Smooth muscle cell (in vitro differentiated cells): ENCODE measurements at regions not wholly inside any gene's neighbourhood (a gene's known extent, or its start where the extent isn't known, plus 50 kb on each side); places are given as distances from the start of the nearest gene placed in this dataset.

Source experiments
- DNase-seq: peaks from one replicate; lab custom pipeline; 2025; ENCODE audit not compliant: unreplicated experiment; lab: John Stamatoyannopoulos, UW
- H2AFZ ChIP-seq: fragments of 200-600 bp; sonication (generic); 2 replicates; pipeline ENCODE4 v1.6.0; 2016; ENCODE audit warnings: antibody characterized with exemption, low read depth, mild to moderate bottlenecking
- H3F3A ChIP-seq: fragments of 200-600 bp; sonication (generic); 2 replicates; pipeline ENCODE4 v1.6.0; 2017; ENCODE audit warnings: antibody characterized with exemption, low read depth
- H3K27ac ChIP-seq: fragments of 200-600 bp; sonication (generic); 2 replicates; pipeline ENCODE4 v1.5.1; 2016; ENCODE audit warnings: low read depth, mild to moderate bottlenecking
- H3K27me3 ChIP-seq: fragments of 200-600 bp; sonication (generic); 2 replicates; pipeline ENCODE4 v1.6.1; 2016; ENCODE audit warnings: low read depth, mild to moderate bottlenecking
- H3K36me3 ChIP-seq: fragments of 200-600 bp; sonication (generic); 2 replicates; pipeline ENCODE4 v1.5.1; 2016; ENCODE audit warnings: low read depth
- H3K4me1 ChIP-seq: fragments of 200-600 bp; sonication (generic); 2 replicates; pipeline ENCODE4 v1.5.1; 2016; ENCODE audit warnings: low read depth
- H3K4me2 ChIP-seq: fragments of 200-600 bp; sonication (generic); 2 replicates; pipeline ENCODE4 v1.6.0; 2016; ENCODE audit warnings: mild to moderate bottlenecking
- H3K4me3 ChIP-seq: fragments of 200-600 bp; sonication (generic); 2 replicates; pipeline ENCODE4 v1.5.1; 2016; ENCODE audit warnings: mild to moderate bottlenecking
- H3K79me2 ChIP-seq: fragments of 200-600 bp; sonication (generic); 2 replicates; pipeline ENCODE4 v1.6.0; 2016; ENCODE audit warnings: low read depth, mild to moderate bottlenecking
- H3K9ac ChIP-seq: fragments of 200-600 bp; sonication (generic); 2 replicates; pipeline ENCODE4 v1.6.0; 2016; ENCODE audit warnings: low read depth
- H3K9me3 ChIP-seq: fragments of 200-600 bp; sonication (generic); replicated peaks from 2 replicates; pipeline ENCODE4 v1.5.1; 2016; ENCODE audit warnings: low read depth
- H4K20me1 ChIP-seq: fragments of 200-600 bp; sonication (generic); 2 replicates; pipeline ENCODE4 v1.6.0; 2016; ENCODE audit warnings: low read depth
- CTCF ChIP-seq: fragments of 200-600 bp; sonication (generic); IDR thresholded peaks from 2 replicates; pipeline ENCODE4 v1.5.1; 2017; ENCODE audit warnings: borderline replicate concordance, mild to moderate bottlenecking, antibody characterized with exemption; ENCODE audit not compliant: insufficient read depth, poor library complexity, severe bottlenecking
- WGBS: methylation state at CpG from one replicate; pipeline ENCODE4 v1.1.7; 2016; ENCODE audit warnings: low lambda C conversion rate; 5-methylcytosine and 5-hydroxymethylcytosine counted together

GRCh38 chr3:159910991-159911663 lies 77.5 kb upstream of the IL12A start:
- DNase-seq, result no peak
- Histone ChIP-seq H3K36me3 (no peaks in the 10 kb centered on the region), H3K79me2 (no peaks in the 10 kb centered on the region), H4K20me1 (no peaks in the 10 kb centered on the region), H3K9ac (no peak overlapping the region), H3K27ac (no peak overlapping the region), H3K27me3 (no peaks in the 10 kb centered on the region), H3F3A (no peaks in the 10 kb centered on the region), H3K4me1 (no peaks in the 10 kb centered on the region), H3K4me2 (no peak overlapping the region), H2AFZ (no peak overlapping the region), H3K9me3 (no peaks in the 10 kb centered on the region), H3K4me3 (no peak overlapping the region)
- TF ChIP-seq CTCF, result no peak
- 94% methylated on average over 7 of the region's 7 CpGs for WGBS

GRCh38 chr3:159911664-159912037 lies 77.0 kb upstream of the IL12A start:
- no peaks in the 10 kb centered on the region for H3K9me3 ChIP-seq
- H3K9ac ChIP-seq, result no peak overlapping the region
- no peak overlapping the region for H2AFZ ChIP-seq
- no peak overlapping the region for H3K4me2 ChIP-seq
- WGBS, result 93% methylated on average over 2 of the region's 2 CpGs
- no peaks in the 10 kb centered on the region for H3K4me1 ChIP-seq
- no peaks in the 10 kb centered on the region for H3K36me3 ChIP-seq
- no peak for TF ChIP-seq CTCF
- H3K27ac ChIP-seq, result no peak overlapping the region
- H3K4me3 ChIP-seq, result no peak overlapping the region
- no peaks in the 10 kb centered on the region for H3K27me3 ChIP-seq
- H3K79me2 ChIP-seq, result no peaks in the 10 kb centered on the region
- no peak for DNase-seq
- no peaks in the 10 kb centered on the region for H4K20me1 ChIP-seq
- no peaks in the 10 kb centered on the region for H3F3A ChIP-seq

- no peaks in the 10 kb centered on the region for H4K20me1 ChIP-seq
- no peak for DNase-seq
- H3K4me3 ChIP-seq, result no peak overlapping the region
- peak overlapping the region; percentile 46 for H3K27ac ChIP-seq
- H3K4me1 ChIP-seq, result no peaks in the 10 kb centered on the region
- no peaks in the 10 kb centered on the region for H3F3A ChIP-seq
- H3K27me3 ChIP-seq, result no peaks in the 10 kb centered on the region
- H3K9ac ChIP-seq, result no peak overlapping the region
- no peaks in the 10 kb centered on the region for H3K36me3 ChIP-seq
- H3K9me3 ChIP-seq, result no peaks in the 10 kb centered on the region
- peak overlapping the region; percentile 28 for H3K4me2 ChIP-seq
- 73% methylated on average over 1 of the region's 1 CpG for WGBS
- H2AFZ ChIP-seq, result no peak overlapping the region
- H3K79me2 ChIP-seq, result no peaks in the 10 kb centered on the region
- no peak for TF ChIP-seq CTCF
These were observed 74.8 kb upstream of the IL12A start for GRCh38 chr3:159913712-159914414.
